GM12878 (cell line): ENCODE measurements at regions not wholly inside any gene's neighbourhood (a gene's known extent, or its start where the extent isn't known, plus 50 kb on each side); places are given as distances from the start of the nearest gene placed in this dataset.

Experiments
- ATAC-seq: fragments of 200-7000 bp; cut with Tn5 transposase; 3 replicates; pipeline ENCODE4 v1.9.1; 2020; ENCODE audit warnings: mild to moderate bottlenecking, moderate library complexity
- BruUV-seq: library from RNA; stranded (reverse); fragments of 400-500 nt; replicated peaks from 2 replicates; lab custom pipeline; 2021; lab: Mats Ljungman, UMichigan
- CTCF ChIA-PET: fragments of 300-600 bp; sonication (Branson Sonifier 250); formaldehyde crosslinking; extraction: SDS; loops from one replicate; lab custom pipeline; 2021; ENCODE audit warnings: inconsistent platforms; lab: Yijun Ruan, JAX
- POLR2A ChIA-PET: fragments of 350-600 bp; formaldehyde crosslinking; extraction: SDS; loops from one replicate; lab custom pipeline; 2021; ENCODE audit warnings: inconsistent platforms; lab: Charles Lee
- RAD21 ChIA-PET: fragments of 300-600 bp; sonication (Branson Sonifier 250); formaldehyde crosslinking; loops from one replicate; lab custom pipeline; 2023; ENCODE audit warnings: antibody characterized with exemption; ENCODE audit not compliant: unreplicated experiment; lab: Charles Lee
- SMC1A ChIA-PET: fragments of 300-600 bp; sonication (Branson Sonifier 250); formaldehyde crosslinking; loops from one replicate; lab custom pipeline; 2023; ENCODE audit not compliant: unreplicated experiment, uncharacterized antibody; lab: Charles Lee
- DNase-seq: peaks from one replicate; pipeline ENCODE4 v3.0.0-alpha.2; 2011; ENCODE audit warnings: low read depth, low spot score
- FAIRE-seq: peaks from 3 replicates; lab custom pipeline; 2011; peaks lifted over from hg19 to GRCh38; lab: Jason Lieb, UNC
- H2AFZ ChIP-seq: 2 replicates; pipeline ENCODE4 v1.6.0; 2011; ENCODE audit warnings: low read depth, low read length, control low read depth; ENCODE audit not compliant: control insufficient read depth
- H3K27ac ChIP-seq: 2 replicates; pipeline ENCODE4 v1.5.1; 2011; ENCODE audit warnings: control low read depth; ENCODE audit not compliant: control insufficient read depth, insufficient read depth
- H3K27me3 ChIP-seq, 2 experiments: replicated peaks in 1 of 2; 2 replicates each; pipeline versions ENCODE4 v1.6.0 to v1.6.1; 2011; ENCODE audit warnings: low read length in 1 of 2; ENCODE audit not compliant: control insufficient read depth in 2 of 2, insufficient read depth in 2 of 2
- H3K36me3 ChIP-seq, 2 experiments: 2 replicates each; pipeline ENCODE4 v1.5.1; 2011; ENCODE audit warnings: low read length in 1 of 2; ENCODE audit not compliant: control insufficient read depth in 2 of 2, insufficient read depth in 2 of 2
- H3K4me1 ChIP-seq: 2 replicates; pipeline ENCODE4 v1.6.1; 2011; ENCODE audit warnings: mild to moderate bottlenecking, low read length, moderate library complexity, mixed read lengths; ENCODE audit not compliant: control insufficient read depth, insufficient read depth
- H3K4me2 ChIP-seq: 2 replicates; pipeline ENCODE4 v1.6.0; 2011; ENCODE audit warnings: control low read depth; ENCODE audit not compliant: control insufficient read depth, insufficient read depth
- H3K4me3 ChIP-seq: fragments of 200-600 bp; sonication (generic); 2 replicates; pipeline ENCODE4 v1.5.1; 2016
- H3K79me2 ChIP-seq: 2 replicates; pipeline ENCODE4 v1.6.0; 2011; ENCODE audit warnings: low read length; ENCODE audit not compliant: control insufficient read depth, insufficient read depth
- H3K9ac ChIP-seq: 2 replicates; pipeline ENCODE4 v1.8.0; 2011; ENCODE audit warnings: low read length, control low read depth, mixed read lengths; ENCODE audit not compliant: control insufficient read depth, insufficient read depth
- H3K9me3 ChIP-seq: replicated peaks from 3 replicates; pipeline ENCODE4 v1.5.1; 2011; ENCODE audit warnings: mild to moderate bottlenecking, low read length; ENCODE audit not compliant: control insufficient read depth, insufficient read depth
- H4K20me1 ChIP-seq: 2 replicates; pipeline ENCODE4 v1.6.0; 2011; ENCODE audit not compliant: control insufficient read depth, insufficient read depth
- CBX3 ChIP-seq: fragments of 200-600 bp; sonication (generic); IDR thresholded peaks from 2 replicates; pipeline ENCODE4 v1.6.1; 2016; ENCODE audit warnings: low read depth, borderline replicate concordance
- JUND ChIP-seq: IDR thresholded peaks from 2 replicates; pipeline ENCODE4 v1.6.1; 2012; ENCODE audit warnings: low read depth, mild to moderate bottlenecking, low read length, improper control_type of control experiment, moderate library complexity
- MYC ChIP-seq: IDR thresholded peaks from 2 replicates; pipeline ENCODE4 v1.6.1; 2011; ENCODE audit warnings: mild to moderate bottlenecking, low read length, moderate library complexity, inconsistent platforms; ENCODE audit not compliant: insufficient read depth, insufficient replicate concordance, insufficient read length, severe bottlenecking
- SP1 ChIP-seq: IDR thresholded peaks from one replicate; pipeline ENCODE4 v1.6.1; 2011; ENCODE audit warnings: low read depth, low read length
- SPI1 ChIP-seq: IDR thresholded peaks from 2 replicates; pipeline ENCODE4 v1.6.1; 2011; ENCODE audit warnings: low read depth, mild to moderate bottlenecking, low read length, moderate library complexity, borderline replicate concordance; ENCODE audit not compliant: insufficient read depth
- SRF ChIP-seq, 2 experiments: IDR thresholded peaks; 2 replicates each; pipeline ENCODE4 v1.6.1; 2011; ENCODE audit warnings: low read depth in 2 of 2, low read length in 2 of 2, mild to moderate bottlenecking in 1 of 2, moderate library complexity in 1 of 2
- TCF3 ChIP-seq: IDR thresholded peaks from 2 replicates; pipeline ENCODE4 v1.6.1; 2012; ENCODE audit warnings: low read depth, mild to moderate bottlenecking, low read length, borderline replicate concordance; ENCODE audit not compliant: insufficient read depth
- WRNIP1 ChIP-seq: IDR thresholded peaks from 2 replicates; pipeline ENCODE4 v1.6.1; 2011; ENCODE audit warnings: low read depth, low read length, improper control_type of control experiment, borderline replicate concordance
- YY1 ChIP-seq: IDR thresholded peaks from 2 replicates; pipeline ENCODE4 v1.6.1; 2011; ENCODE audit warnings: low read depth, mild to moderate bottlenecking, low read length
- WGBS: methylation state at CpG from one replicate; pipeline ENCODE4 v1.1.6; 2016; ENCODE audit warnings: low lambda C conversion rate; ENCODE audit not compliant: insufficient replicate concordance, insufficient coverage; ENCODE audit errors: missing lambda C conversion rate; 5-methylcytosine and 5-hydroxymethylcytosine counted together
- in situ Hi-C: fragments of 300-500 bp; cut with MboI; formaldehyde crosslinking; loops from 9 replicates; pipeline ENCODE4 v1.14.3; 2018; ENCODE audit warnings: mixed read lengths
- intact Hi-C: fragments of 100-400 bp; cut with micrococcal nuclease; formaldehyde crosslinking; loops from one replicate; pipeline ENCODE4 v1.14.2; 2022; ENCODE audit not compliant: unreplicated experiment
- TF ChIP-seq, protein P1 (sequence below): IDR thresholded peaks from 2 replicates; pipeline ENCODE4 v1.6.1; 2012; ENCODE audit warnings: low read length, inconsistent platforms

DNA sequence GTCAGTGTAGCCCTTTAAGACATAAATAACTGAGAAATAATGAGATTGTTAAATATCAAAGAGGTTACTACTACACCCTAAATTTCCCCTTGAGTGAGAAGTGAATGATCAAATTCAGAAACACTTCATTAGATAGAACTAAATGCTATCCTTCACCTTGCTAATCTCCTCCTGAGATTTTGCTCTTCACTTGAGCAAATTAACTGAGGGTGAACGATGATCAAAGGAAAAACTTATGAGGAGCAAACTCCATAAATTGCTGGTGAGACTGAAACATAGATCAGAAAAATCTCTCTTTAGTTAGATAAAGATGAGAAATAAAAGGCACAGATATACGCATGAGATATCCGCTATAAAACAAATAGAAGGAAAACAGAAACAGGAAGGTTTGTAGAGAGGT, 63.1 kb upstream of the TANC1 start:
- Histone ChIP-seq H3K9ac (no peak overlapping the region), H3K36me3 (no peaks in the 10 kb centered on the region)
- FAIRE-seq, result no peak
- CTCF ChIA-PET, result no interaction called here
- WGBS, result 56% methylated on average over 3 of the region's 3 CpGs
- TF ChIP-seq SPI1 (no peak), SP1 (no peak), SRF (IDR thresholded peaks at IDR 0.05; ENCODE audit: low read depth in 2 of 2, low read length in 2 of 2) (no peak), YY1 (no peak), MYC (no peak)
- TF ChIP-seq, protein P1, sequence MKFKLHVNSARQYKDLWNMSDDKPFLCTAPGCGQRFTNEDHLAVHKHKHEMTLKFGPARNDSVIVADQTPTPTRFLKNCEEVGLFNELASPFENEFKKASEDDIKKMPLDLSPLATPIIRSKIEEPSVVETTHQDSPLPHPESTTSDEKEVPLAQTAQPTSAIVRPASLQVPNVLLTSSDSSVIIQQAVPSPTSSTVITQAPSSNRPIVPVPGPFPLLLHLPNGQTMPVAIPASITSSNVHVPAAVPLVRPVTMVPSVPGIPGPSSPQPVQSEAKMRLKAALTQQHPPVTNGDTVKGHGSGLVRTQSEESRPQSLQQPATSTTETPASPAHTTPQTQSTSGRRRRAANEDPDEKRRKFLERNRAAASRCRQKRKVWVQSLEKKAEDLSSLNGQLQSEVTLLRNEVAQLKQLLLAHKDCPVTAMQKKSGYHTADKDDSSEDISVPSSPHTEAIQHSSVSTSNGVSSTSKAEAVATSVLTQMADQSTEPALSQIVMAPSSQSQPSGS, result no peak
- TF ChIP-seq, all 136 proteins: peak for 0
- RAD21 ChIA-PET, result no interaction called here
- no TSS peak for BruUV-seq
- Histone ChIP-seq H3K4me1 (no peaks in the 10 kb centered on the region), H3K79me2 (no peaks in the 10 kb centered on the region), H3K27me3 (no peaks in the 10 kb centered on the region; a peak in 1 of 4 replicates), H3K9me3 (no peaks in the 10 kb centered on the region), H3K4me3 (no peak overlapping the region), H3K4me2 (no peak overlapping the region), H4K20me1 (no peaks in the 10 kb centered on the region), H3K27ac (no peak overlapping the region), H2AFZ (no peak overlapping the region)
- SMC1A ChIA-PET, result interaction anchor here (0.6 kb wide), 1 partner anchor 24 kb away, joined by 3 read pairs; no protein-coding TSS in a partner anchor
- ATAC-seq, result no peak
- POLR2A ChIA-PET, result no interaction called here
- in situ Hi-C loops (loop anchor here (10.0 kb wide), 1 partner anchor 1079 kb away; no protein-coding TSS in a partner anchor), intact Hi-C loops (loop anchor here (10.0 kb wide), 1 partner anchor 899 kb away; no protein-coding TSS in a partner anchor)
- no peak for DNase-seq

DNA sequence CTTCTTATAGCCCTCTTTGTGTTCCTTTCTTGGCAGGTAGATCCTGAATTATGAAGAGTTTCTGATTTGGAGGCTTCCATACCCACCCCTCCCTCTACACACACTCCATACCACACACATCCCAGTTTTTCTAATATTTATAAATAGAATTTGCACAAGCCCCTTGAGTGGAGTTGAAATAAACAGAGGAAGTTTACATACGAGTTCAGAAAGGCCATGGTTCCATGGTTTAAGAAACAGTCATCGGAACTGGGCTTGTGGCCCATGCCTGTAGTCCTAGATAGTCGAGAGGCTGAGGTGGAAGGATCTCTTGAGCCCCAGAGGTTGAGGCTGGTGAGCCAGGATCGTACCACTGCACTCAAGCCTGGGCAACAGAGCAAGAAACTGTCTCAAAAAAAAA, 62.7 kb upstream of the TANC1 start:
- no TSS peak for BruUV-seq
- Histone ChIP-seq H3K4me3 (no peak overlapping the region), H3K36me3 (no peaks in the 10 kb centered on the region), H3K79me2 (no peaks in the 10 kb centered on the region), H3K9ac (no peak overlapping the region), H3K27me3 (no peaks in the 10 kb centered on the region; a peak in 1 of 4 replicates), H3K9me3 (no peaks in the 10 kb centered on the region), H3K27ac (no peak overlapping the region), H3K4me1 (no peaks in the 10 kb centered on the region), H3K4me2 (no peak overlapping the region), H2AFZ (no peak overlapping the region), H4K20me1 (no peaks in the 10 kb centered on the region)
- no peak for ATAC-seq
- ChIA-PET RAD21 (no interaction called here), SMC1A (interaction anchor here (0.6 kb wide), 1 partner anchor 24 kb away, joined by 3 read pairs; no protein-coding TSS in a partner anchor), POLR2A (no interaction called here), CTCF (no interaction called here)
- FAIRE-seq, result no peak
- no peak for DNase-seq
- WGBS, result 21% methylated on average over 4 of the region's 4 CpGs
- TF ChIP-seq TCF3 (no peak), JUND (no peak), CBX3 (no peak), SP1 (no peak), WRNIP1 (no peak)
- in situ Hi-C loops (loop anchor here (10.0 kb wide), 1 partner anchor 1079 kb away; no protein-coding TSS in a partner anchor), intact Hi-C loops (loop anchor here (10.0 kb wide), 1 partner anchor 899 kb away; no protein-coding TSS in a partner anchor)
